ENCODE measurements at regions not wholly inside any gene's neighbourhood (a gene's known extent, or its start where the extent isn't known, plus 50 kb on each side); places are given as distances from the start of the nearest gene placed in this dataset.

DNA sequence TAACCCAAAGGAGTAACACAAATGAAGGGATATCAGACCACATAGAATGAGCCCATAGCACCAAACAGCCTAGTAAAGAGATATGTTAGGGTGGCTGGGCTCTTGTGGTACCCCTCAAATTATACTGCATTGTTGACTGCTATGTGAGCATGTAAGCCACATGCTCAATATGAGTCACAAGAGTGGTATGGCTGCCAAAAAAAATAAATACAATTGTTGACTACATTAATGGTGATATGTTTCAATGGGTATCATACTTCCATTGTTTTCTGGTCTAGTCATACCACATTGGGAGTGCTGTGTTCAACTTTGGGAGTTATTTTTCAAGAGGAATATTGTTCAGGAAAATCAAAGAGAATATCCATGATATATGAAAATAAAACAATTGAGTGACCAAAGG, 162.4 kb upstream of the PIK3R1 start:
- no peak overlapping the region for H3K27ac Mint-ChIP-seq
- H3K4me3 Mint-ChIP-seq, result no peak overlapping the region
- no peaks in the 10 kb centered on the region; the same call in 1 of the 2 replicates for H3K27me3 Mint-ChIP-seq (ENCODE audit: low read depth)
- peaks cover 53% of the 10 kb centered on the region for H3K9me3 Mint-ChIP-seq
- TF ChIP-seq, protein P1, sequence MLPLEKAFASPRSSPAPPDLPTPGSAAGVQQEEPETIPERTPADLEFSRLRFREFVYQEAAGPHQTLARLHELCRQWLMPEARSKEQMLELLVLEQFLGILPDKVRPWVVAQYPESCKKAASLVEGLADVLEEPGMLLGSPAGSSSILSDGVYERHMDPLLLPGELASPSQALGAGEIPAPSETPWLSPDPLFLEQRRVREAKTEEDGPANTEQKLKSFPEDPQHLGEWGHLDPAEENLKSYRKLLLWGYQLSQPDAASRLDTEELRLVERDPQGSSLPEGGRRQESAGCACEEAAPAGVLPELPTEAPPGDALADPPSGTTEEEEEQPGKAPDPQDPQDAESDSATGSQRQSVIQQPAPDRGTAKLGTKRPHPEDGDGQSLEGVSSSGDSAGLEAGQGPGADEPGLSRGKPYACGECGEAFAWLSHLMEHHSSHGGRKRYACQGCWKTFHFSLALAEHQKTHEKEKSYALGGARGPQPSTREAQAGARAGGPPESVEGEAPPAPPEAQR (CRISPR knock-in tag; IDR thresholded peaks at IDR 0.05), result no peak
- TF ChIP-seq, protein P2, sequence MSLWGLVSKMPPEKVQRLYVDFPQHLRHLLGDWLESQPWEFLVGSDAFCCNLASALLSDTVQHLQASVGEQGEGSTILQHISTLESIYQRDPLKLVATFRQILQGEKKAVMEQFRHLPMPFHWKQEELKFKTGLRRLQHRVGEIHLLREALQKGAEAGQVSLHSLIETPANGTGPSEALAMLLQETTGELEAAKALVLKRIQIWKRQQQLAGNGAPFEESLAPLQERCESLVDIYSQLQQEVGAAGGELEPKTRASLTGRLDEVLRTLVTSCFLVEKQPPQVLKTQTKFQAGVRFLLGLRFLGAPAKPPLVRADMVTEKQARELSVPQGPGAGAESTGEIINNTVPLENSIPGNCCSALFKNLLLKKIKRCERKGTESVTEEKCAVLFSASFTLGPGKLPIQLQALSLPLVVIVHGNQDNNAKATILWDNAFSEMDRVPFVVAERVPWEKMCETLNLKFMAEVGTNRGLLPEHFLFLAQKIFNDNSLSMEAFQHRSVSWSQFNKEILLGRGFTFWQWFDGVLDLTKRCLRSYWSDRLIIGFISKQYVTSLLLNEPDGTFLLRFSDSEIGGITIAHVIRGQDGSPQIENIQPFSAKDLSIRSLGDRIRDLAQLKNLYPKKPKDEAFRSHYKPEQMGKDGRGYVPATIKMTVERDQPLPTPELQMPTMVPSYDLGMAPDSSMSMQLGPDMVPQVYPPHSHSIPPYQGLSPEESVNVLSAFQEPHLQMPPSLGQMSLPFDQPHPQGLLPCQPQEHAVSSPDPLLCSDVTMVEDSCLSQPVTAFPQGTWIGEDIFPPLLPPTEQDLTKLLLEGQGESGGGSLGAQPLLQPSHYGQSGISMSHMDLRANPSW (CRISPR knock-in tag; conservative IDR thresholded peaks at IDR 0.05; ENCODE audit: low read depth), result no peak
- TF ChIP-seq, protein P3, sequence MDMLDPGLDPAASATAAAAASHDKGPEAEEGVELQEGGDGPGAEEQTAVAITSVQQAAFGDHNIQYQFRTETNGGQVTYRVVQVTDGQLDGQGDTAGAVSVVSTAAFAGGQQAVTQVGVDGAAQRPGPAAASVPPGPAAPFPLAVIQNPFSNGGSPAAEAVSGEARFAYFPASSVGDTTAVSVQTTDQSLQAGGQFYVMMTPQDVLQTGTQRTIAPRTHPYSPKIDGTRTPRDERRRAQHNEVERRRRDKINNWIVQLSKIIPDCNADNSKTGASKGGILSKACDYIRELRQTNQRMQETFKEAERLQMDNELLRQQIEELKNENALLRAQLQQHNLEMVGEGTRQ (CRISPR knock-in tag; IDR thresholded peaks at IDR 0.05), result no peak
- TF ChIP-seq ZNF671 (CRISPR knock-in tag; IDR thresholded peaks at IDR 0.05) (no peak), FOXJ3 (CRISPR knock-in tag; IDR thresholded peaks at IDR 0.05; ENCODE audit: borderline replicate concordance) (no peak), TEAD1 (CRISPR knock-in tag; IDR thresholded peaks at IDR 0.05) (no peak)
- ATAC-seq, result no peak
- ChIA-PET POLR2A (no interaction called here), CTCF (no interaction called here)
- H3K4me1 Mint-ChIP-seq, result peaks cover 6% of the 10 kb centered on the region
- H3K36me3 Mint-ChIP-seq, result peaks cover 25% of the 10 kb centered on the region
- DNase-seq (ENCODE audit: low spot score), result no peak

DNA sequence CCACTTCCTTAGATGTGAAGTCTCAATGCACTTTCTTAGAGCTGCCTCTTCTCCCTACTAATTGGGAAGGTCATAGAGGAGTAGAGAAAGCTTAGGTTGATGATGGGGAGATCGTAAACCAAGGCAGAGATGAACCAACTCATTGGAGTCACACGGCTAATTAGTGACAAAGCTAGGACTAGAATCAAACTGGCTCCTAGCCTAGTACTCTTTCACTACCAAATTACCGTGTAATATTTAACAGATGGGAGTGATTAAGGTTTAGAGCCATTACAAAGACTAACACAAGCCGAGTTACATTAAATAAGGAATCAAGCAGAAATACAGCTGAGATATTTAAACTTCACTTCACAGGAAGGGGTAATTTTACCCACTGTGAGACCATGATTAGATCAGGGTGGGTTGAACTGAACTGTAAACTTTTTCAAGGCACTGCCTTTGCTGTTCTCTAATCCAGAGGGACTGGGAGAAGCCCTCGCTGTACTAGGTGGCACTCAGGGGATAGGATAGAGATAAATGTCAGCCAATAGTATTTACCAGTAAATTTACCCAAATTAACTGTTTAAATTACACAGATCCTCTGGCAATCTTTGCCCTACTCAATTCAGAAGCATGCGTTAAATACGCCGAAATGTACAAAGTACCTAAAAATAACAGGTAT, 166.4 kb upstream of the PIK3R1 start:
- DNase-seq (ENCODE audit: low spot score) (no peak), ATAC-seq (no peak)
- H3K36me3 Mint-ChIP-seq, result peaks cover 52% of the 10 kb centered on the region
- no peak overlapping the region for H3K27ac Mint-ChIP-seq
- CTCF ChIA-PET, result no interaction called here
- no peaks in the 10 kb centered on the region; the same call in 1 of the 2 replicates for H3K27me3 Mint-ChIP-seq (ENCODE audit: low read depth)
- H3K4me3 Mint-ChIP-seq, result no peak overlapping the region
- no peaks in the 10 kb centered on the region for H3K4me1 Mint-ChIP-seq
- H3K9me3 Mint-ChIP-seq, result peaks cover 86% of the 10 kb centered on the region
- POLR2A ChIA-PET, result no interaction called here
- no peak for TF ChIP-seq MYBL2 (CRISPR knock-in tag; IDR thresholded peaks at IDR 0.05)
- TF ChIP-seq, protein P4, sequence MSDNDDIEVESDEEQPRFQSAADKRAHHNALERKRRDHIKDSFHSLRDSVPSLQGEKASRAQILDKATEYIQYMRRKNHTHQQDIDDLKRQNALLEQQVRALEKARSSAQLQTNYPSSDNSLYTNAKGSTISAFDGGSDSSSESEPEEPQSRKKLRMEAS (CRISPR knock-in tag; IDR thresholded peaks at IDR 0.05), result no peak
- TF ChIP-seq ZNF671 (CRISPR knock-in tag; IDR thresholded peaks at IDR 0.05), result no peak
- no peak for TF ChIP-seq FOXJ3 (CRISPR knock-in tag; IDR thresholded peaks at IDR 0.05; ENCODE audit: borderline replicate concordance)
- TF ChIP-seq ESRRA (CRISPR knock-in tag; IDR thresholded peaks at IDR 0.05; ENCODE audit: borderline replicate concordance), result no peak
- TF ChIP-seq, protein P5, sequence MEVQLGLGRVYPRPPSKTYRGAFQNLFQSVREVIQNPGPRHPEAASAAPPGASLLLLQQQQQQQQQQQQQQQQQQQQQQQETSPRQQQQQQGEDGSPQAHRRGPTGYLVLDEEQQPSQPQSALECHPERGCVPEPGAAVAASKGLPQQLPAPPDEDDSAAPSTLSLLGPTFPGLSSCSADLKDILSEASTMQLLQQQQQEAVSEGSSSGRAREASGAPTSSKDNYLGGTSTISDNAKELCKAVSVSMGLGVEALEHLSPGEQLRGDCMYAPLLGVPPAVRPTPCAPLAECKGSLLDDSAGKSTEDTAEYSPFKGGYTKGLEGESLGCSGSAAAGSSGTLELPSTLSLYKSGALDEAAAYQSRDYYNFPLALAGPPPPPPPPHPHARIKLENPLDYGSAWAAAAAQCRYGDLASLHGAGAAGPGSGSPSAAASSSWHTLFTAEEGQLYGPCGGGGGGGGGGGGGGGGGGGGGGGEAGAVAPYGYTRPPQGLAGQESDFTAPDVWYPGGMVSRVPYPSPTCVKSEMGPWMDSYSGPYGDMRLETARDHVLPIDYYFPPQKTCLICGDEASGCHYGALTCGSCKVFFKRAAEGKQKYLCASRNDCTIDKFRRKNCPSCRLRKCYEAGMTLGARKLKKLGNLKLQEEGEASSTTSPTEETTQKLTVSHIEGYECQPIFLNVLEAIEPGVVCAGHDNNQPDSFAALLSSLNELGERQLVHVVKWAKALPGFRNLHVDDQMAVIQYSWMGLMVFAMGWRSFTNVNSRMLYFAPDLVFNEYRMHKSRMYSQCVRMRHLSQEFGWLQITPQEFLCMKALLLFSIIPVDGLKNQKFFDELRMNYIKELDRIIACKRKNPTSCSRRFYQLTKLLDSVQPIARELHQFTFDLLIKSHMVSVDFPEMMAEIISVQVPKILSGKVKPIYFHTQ (CRISPR knock-in tag; IDR thresholded peaks at IDR 0.05), result no peak
- TF ChIP-seq ZNF121 (CRISPR knock-in tag; IDR thresholded peaks at IDR 0.05), result no peak
- TF ChIP-seq PRRX2 (CRISPR knock-in tag; IDR thresholded peaks at IDR 0.05), result no peak
- TF ChIP-seq, protein P6, sequence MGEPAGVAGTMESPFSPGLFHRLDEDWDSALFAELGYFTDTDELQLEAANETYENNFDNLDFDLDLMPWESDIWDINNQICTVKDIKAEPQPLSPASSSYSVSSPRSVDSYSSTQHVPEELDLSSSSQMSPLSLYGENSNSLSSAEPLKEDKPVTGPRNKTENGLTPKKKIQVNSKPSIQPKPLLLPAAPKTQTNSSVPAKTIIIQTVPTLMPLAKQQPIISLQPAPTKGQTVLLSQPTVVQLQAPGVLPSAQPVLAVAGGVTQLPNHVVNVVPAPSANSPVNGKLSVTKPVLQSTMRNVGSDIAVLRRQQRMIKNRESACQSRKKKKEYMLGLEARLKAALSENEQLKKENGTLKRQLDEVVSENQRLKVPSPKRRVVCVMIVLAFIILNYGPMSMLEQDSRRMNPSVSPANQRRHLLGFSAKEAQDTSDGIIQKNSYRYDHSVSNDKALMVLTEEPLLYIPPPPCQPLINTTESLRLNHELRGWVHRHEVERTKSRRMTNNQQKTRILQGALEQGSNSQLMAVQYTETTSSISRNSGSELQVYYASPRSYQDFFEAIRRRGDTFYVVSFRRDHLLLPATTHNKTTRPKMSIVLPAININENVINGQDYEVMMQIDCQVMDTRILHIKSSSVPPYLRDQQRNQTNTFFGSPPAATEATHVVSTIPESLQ (CRISPR knock-in tag; IDR thresholded peaks at IDR 0.05), result no peak
- no peak for TF ChIP-seq GTF2I (CRISPR knock-in tag; conservative IDR thresholded peaks at IDR 0.05)
- TF ChIP-seq NFE2L1 (CRISPR knock-in tag; IDR thresholded peaks at IDR 0.05), result no peak
- TF ChIP-seq FOXK1 (CRISPR knock-in tag; IDR thresholded peaks at IDR 0.05), result no peak
- TF ChIP-seq, protein P2 (CRISPR knock-in tag; conservative IDR thresholded peaks at IDR 0.05; ENCODE audit: low read depth), result no peak
- no peak for TF ChIP-seq OVOL2 (CRISPR knock-in tag; IDR thresholded peaks at IDR 0.05; ENCODE audit: borderline replicate concordance)
- no peak for TF ChIP-seq RORB (CRISPR knock-in tag; IDR thresholded peaks at IDR 0.05)
- TF ChIP-seq SMAD3 (CRISPR knock-in tag; IDR thresholded peaks at IDR 0.05; ENCODE audit: borderline replicate concordance), result no peak
- no peak for TF ChIP-seq ZNF423 (CRISPR knock-in tag; IDR thresholded peaks at IDR 0.05)
- no peak for TF ChIP-seq SP1 (CRISPR knock-in tag; conservative IDR thresholded peaks at IDR 0.05)
- TF ChIP-seq, protein P7, sequence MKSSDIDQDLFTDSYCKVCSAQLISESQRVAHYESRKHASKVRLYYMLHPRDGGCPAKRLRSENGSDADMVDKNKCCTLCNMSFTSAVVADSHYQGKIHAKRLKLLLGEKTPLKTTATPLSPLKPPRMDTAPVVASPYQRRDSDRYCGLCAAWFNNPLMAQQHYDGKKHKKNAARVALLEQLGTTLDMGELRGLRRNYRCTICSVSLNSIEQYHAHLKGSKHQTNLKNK (CRISPR knock-in tag; IDR thresholded peaks at IDR 0.05), result no peak

Data from WTC11 (cell line).